ENCODE measurements at regions not wholly inside any gene's neighbourhood (a gene's known extent, or its start where the extent isn't known, plus 50 kb on each side); places are given as distances from the start of the nearest gene placed in this dataset.

GRCh38 chr1:222040955-222041354, 299.1 kb upstream of the DUSP10 start:
- DNase-seq (ENCODE audit: low read depth in 2 of 2) = no peak

- no peak for DNase-seq (ENCODE audit: low read depth in 2 of 2)
Observed at GRCh38 chr1:222040121-222040805, 298.4 kb upstream of the DUSP10 start.

- no peak for DNase-seq (ENCODE audit: low read depth in 2 of 2)
Observed at GRCh38 chr1:222038971-222039370, 297.1 kb upstream of the DUSP10 start.

- DNase-seq (ENCODE audit: low read depth in 2 of 2) = no peak
Observed at GRCh38 chr1:222037720-222038119, 295.8 kb upstream of the DUSP10 start.

- no peak for DNase-seq (ENCODE audit: low read depth in 2 of 2)
Observed at GRCh38 chr1:222034790-222035189, 292.9 kb upstream of the DUSP10 start.

GRCh38 chr1:222033450-222033849, 291.6 kb upstream of the DUSP10 start:
- no peak for DNase-seq (ENCODE audit: low read depth in 2 of 2)

GRCh38 chr1:222031318-222031717, 289.4 kb upstream of the DUSP10 start:
- DNase-seq (ENCODE audit: low read depth in 2 of 2) = no peak

- no peak for DNase-seq (ENCODE audit: low read depth in 2 of 2)
Observed at GRCh38 chr1:222028676-222029075, 286.8 kb upstream of the DUSP10 start.

- no peak for DNase-seq (ENCODE audit: low read depth in 2 of 2)
Observed at GRCh38 chr1:222028116-222028515, 286.2 kb upstream of the DUSP10 start.

GRCh38 chr1:222026280-222026679, 284.4 kb upstream of the DUSP10 start:
- DNase-seq (ENCODE audit: low read depth in 2 of 2) = no peak

GRCh38 chr1:222023025-222023424, 281.1 kb upstream of the DUSP10 start:
- no peak for DNase-seq (ENCODE audit: low read depth in 2 of 2)

- DNase-seq (ENCODE audit: low read depth in 2 of 2) = no peak
Observed at GRCh38 chr1:222021129-222021528, 279.2 kb upstream of the DUSP10 start.

GRCh38 chr1:222020553-222020952, 278.7 kb upstream of the DUSP10 start:
- no peak for DNase-seq (ENCODE audit: low read depth in 2 of 2)

GRCh38 chr1:222019029-222019428, 277.1 kb upstream of the DUSP10 start:
- DNase-seq (ENCODE audit: low read depth in 2 of 2) = no peak

GRCh38 chr1:222018041-222018440, 276.2 kb upstream of the DUSP10 start:
- DNase-seq (ENCODE audit: low read depth in 2 of 2) = no peak

GRCh38 chr1:222015686-222016085, 273.8 kb upstream of the DUSP10 start:
- DNase-seq (ENCODE audit: low read depth in 2 of 2) = no peak

GRCh38 chr1:222014001-222014400, 272.1 kb upstream of the DUSP10 start:
- DNase-seq (ENCODE audit: low read depth in 2 of 2) = no peak

- no peak for DNase-seq (ENCODE audit: low read depth in 2 of 2)
Observed at GRCh38 chr1:222012816-222013215, 270.9 kb upstream of the DUSP10 start.

- no peak for DNase-seq (ENCODE audit: low read depth in 2 of 2)
Observed at GRCh38 chr1:222010306-222010705, 268.4 kb upstream of the DUSP10 start.

GRCh38 chr1:222009105-222009730, 267.3 kb upstream of the DUSP10 start:
- DNase-seq (ENCODE audit: low read depth in 2 of 2) = no peak

GRCh38 chr1:222006715-222007114, 264.8 kb upstream of the DUSP10 start:
- DNase-seq (ENCODE audit: low read depth in 2 of 2) = no peak

GRCh38 chr1:222004784-222005183, 262.9 kb upstream of the DUSP10 start:
- no peak for DNase-seq (ENCODE audit: low read depth in 2 of 2)

GRCh38 chr1:222004034-222004433, 262.1 kb upstream of the DUSP10 start:
- DNase-seq (ENCODE audit: low read depth in 2 of 2) = no peak

- DNase-seq (ENCODE audit: low read depth in 2 of 2) = no peak
Observed at GRCh38 chr1:222002503-222002902, 260.6 kb upstream of the DUSP10 start.
